ENCODE measurements at regions not wholly inside any gene's neighbourhood (a gene's known extent, or its start where the extent isn't known, plus 50 kb on each side); places are given as distances from the start of the nearest gene placed in this dataset.

DNA sequence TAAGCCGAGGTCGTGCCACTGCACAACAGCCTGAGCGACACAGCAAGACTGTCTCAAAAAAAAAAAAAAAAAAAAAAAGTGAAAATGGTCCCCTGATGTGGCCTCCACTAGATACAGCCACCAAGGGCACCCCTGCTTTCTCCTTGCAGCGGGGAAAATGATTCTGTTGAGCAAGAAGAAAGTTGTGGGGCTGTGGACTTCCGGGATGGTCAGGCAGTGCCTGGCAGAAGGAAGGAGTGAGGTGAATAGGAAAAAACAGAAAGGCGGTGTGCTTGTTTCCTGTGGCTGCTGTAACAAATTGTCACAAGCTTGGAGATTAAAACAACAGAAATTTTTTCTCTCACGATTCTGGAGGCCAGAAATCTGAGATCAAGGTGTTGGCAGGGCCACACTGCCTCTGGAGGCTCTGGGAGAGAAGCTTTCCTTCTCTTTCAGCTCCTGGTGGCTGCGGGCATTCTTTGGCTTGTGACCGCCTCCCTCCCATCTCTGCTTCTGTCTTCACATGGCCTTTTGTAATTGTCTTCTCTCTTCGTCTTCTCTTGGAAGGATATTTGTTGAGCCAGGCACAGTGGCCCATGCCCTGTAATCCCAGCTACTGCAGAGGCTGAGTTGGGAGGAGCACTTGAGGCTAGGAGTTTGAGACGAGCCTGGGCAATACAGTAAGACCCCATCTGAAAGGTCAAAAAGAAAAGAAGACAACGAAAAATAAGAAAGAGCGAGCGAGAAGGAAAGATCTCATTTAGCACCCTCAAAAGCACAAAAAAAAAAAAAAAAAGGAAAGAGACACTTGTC, 116.6 kb upstream of the MED13L start:
- ChIA-PET CTCF (interaction anchor here (0.7 to 0.9 kb wide), 2 partner anchors 33 to 110 kb away, joined by 3 read pairs; no protein-coding TSS in a partner anchor), POLR2A (ENCODE audit: unreplicated experiment) (no interaction called here)
- H2BK120ac ChIP-seq (ENCODE audit: low read depth, low read length), result no peak overlapping the region
- H3K18ac ChIP-seq (ENCODE audit: low read depth, low read length), result no peak overlapping the region
- no peak overlapping the region; the same call in 1 of the 2 replicates for H4K91ac ChIP-seq (ENCODE audit: insufficient read depth, low read depth, low read length)
- no peaks in the 10 kb centered on the region for H3K36me3 ChIP-seq (ENCODE audit: control insufficient read depth, insufficient read depth, low read length)
- no peak overlapping the region for H4K8ac ChIP-seq (ENCODE audit: low read depth in 2 of 2, low read length in 2 of 2)
- no peak overlapping the region for H3K9ac ChIP-seq (ENCODE audit: low read depth, low read length)
- DNase-seq, result no peak
- in situ Hi-C loops (cut with MboI; ENCODE audit: low sequenced_read_pairs) (no loop called here), intact Hi-C loops (cut with micrococcal nuclease) (no loop called here), dilution Hi-C loops (cut with HindIII; ENCODE audit: low sequenced_read_pairs, unreplicated experiment) (no loop called here)
- peak overlapping the region; percentile 27; the same call in 1 of the 2 replicates for H2AK5ac ChIP-seq (ENCODE audit: low read depth, low read length)
- H2BK5ac ChIP-seq (ENCODE audit: low read depth, low read length, poor library complexity, severe bottlenecking), result no peak overlapping the region
- no peak for ATAC-seq (ENCODE audit: low read depth)
- BruUV-seq (replicated peaks), result no TSS peak
- H2BK15ac ChIP-seq (ENCODE audit: low read depth, low read length), result 0 out of 3 replicates have a peak overlapping the region, but pooled peaks have one; percentile 38
- no peak overlapping the region for H3K14ac ChIP-seq (replicated peaks; ENCODE audit: low read depth, low read length)
- no peak overlapping the region for H3K4me3 ChIP-seq (ENCODE audit: insufficient read depth, low read depth, low read length)
- no peak overlapping the region for H2AK9ac ChIP-seq (replicated peaks; ENCODE audit: low read depth, low read length, poor library complexity)
- H3K9me1 ChIP-seq (ENCODE audit: insufficient read depth, low read length), result peaks cover 15% of the 10 kb centered on the region
- H4K20me1 ChIP-seq (ENCODE audit: insufficient read depth, low read length), result no peaks in the 10 kb centered on the region; the same call in 1 of the 2 replicates
- peaks cover 22% of the 10 kb centered on the region for H3K4me1 ChIP-seq (ENCODE audit: control insufficient read depth, insufficient read depth, low read length)
- peaks cover 7% of the 10 kb centered on the region; the same call in 1 of the 2 replicates for H3K9me3 ChIP-seq (ENCODE audit: control insufficient read depth, insufficient read depth, low read length)
- H3K23ac ChIP-seq (ENCODE audit: low read depth, low read length), result no peak overlapping the region
- H2AFZ ChIP-seq (replicated peaks; ENCODE audit: low read length, poor library complexity), result no peak overlapping the region
- H3K4me2 ChIP-seq (ENCODE audit: low read depth, low read length), result no peak overlapping the region
- WGBS, 2 experiments (ENCODE audit: extremely low coverage in 2 of 2, insufficient read length in 1 of 2), result 83% methylated on average over 4 of the region's 14 CpGs; no CpG with 5 or more reads in 1 of the 2 experiments
- no peak overlapping the region for H3K27ac ChIP-seq (ENCODE audit: insufficient read depth, low read length)
- no peak for TF ChIP-seq MAZ (IDR thresholded peaks at IDR 0.05; ENCODE audit: borderline replicate concordance, low read depth, low read length)
- no peak for TF ChIP-seq CHD1 (IDR thresholded peaks at IDR 0.05; ENCODE audit: low read depth, low read length)
- no peak for TF ChIP-seq NFE2L2 (IDR thresholded peaks at IDR 0.05; ENCODE audit: low read depth, low read length)
- H3K27me3 ChIP-seq (ENCODE audit: control insufficient read depth, insufficient read depth, low read length), result no peaks in the 10 kb centered on the region
- 0 out of 2 replicates have a peak overlapping the region, but pooled peaks have one; percentile 18 for H3K4ac ChIP-seq (ENCODE audit: low read depth, low read length)
- H2BK20ac ChIP-seq (ENCODE audit: low read depth, low read length), result 0 out of 2 replicates have a peak overlapping the region, but pooled peaks have one; percentile 5
- no peak overlapping the region for H3K56ac ChIP-seq (ENCODE audit: extremely low read depth, insufficient read depth, low read length)
- H3K79me1 ChIP-seq (ENCODE audit: low read depth in 1 of 2, low read length in 2 of 2), result peaks cover 0 to 5% of the 10 kb centered on the region in 2 experiments; a peak in 2 of 4 replicates
- H4K5ac ChIP-seq (ENCODE audit: low read depth, low read length), result no peak overlapping the region

Measured in IMR-90 (cell line).